ENCODE measurements at regions not wholly inside any gene's neighbourhood (a gene's known extent, or its start where the extent isn't known, plus 50 kb on each side); places are given as distances from the start of the nearest gene placed in this dataset.

- TF ChIP-seq SUZ12 (IDR thresholded peaks at IDR 0.05; ENCODE audit: extremely low read depth, insufficient read depth, insufficient read length) (no peak), YY1 (IDR thresholded peaks at IDR 0.05; ENCODE audit: insufficient read depth, insufficient read length) (no peak)
Measured at GRCh38 chr18:56462276-56462675, 176.1 kb downstream of the TXNL1 start.
